Right atrium auricular region (tissue), 2 donors: ENCODE measurements at regions not wholly inside any gene's neighbourhood (a gene's known extent, or its start where the extent isn't known, plus 50 kb on each side); places are given as distances from the start of the nearest gene placed in this dataset.

Experiments
- DNase-seq: peaks from one replicate; pipeline ENCODE4 v3.0.0-alpha.2; 2019; ENCODE audit warnings: low spot score
- H3K27ac ChIP-seq, 2 donors: fragments of 200-600 bp; sonication (generic); 1 replicate in 1 of 2; 2 replicates in 1 of 2; pipeline ENCODE4 v1.5.1; 2016 to 2019
- H3K27me3 ChIP-seq, 2 donors: fragments of 200-600 bp; sonication (generic); one replicate each; pipeline versions ENCODE4 v1.5.1 to v1.6.0; 2017 to 2019
- H3K36me3 ChIP-seq: fragments of 200-600 bp; sonication (generic); one replicate; pipeline ENCODE4 v1.5.1; 2016
- H3K4me1 ChIP-seq, 2 donors: fragments of 200-600 bp; sonication (generic); one replicate each; pipeline versions ENCODE4 v1.5.1 to v1.6.0; 2017 to 2019
- H3K4me3 ChIP-seq, 2 donors: fragments of 200-600 bp; sonication (generic); 1 replicate in 1 of 2; 2 replicates in 1 of 2; pipeline ENCODE4 v1.5.1; 2017 to 2019; ENCODE audit warnings: mild to moderate bottlenecking in 1 of 2, moderate library complexity in 1 of 2
- H3K9me3 ChIP-seq, 2 donors: fragments of 200-600 bp; sonication (generic); one replicate each; pipeline ENCODE4 v1.5.1; 2019
- TF ChIP-seq, protein P1 (sequence below), 2 donors: fragments of 200-600 bp; sonication (generic); IDR thresholded peaks; one replicate each; pipeline ENCODE4 v1.5.1; 2019; ENCODE audit warnings: antibody characterized with exemption in 2 of 2

GRCh38 chr17:73955616-73956015 is 247.9 kb upstream of the RPL38 start:
- Histone ChIP-seq H3K4me3 (no peak overlapping the region), H3K27ac (no peak overlapping the region), H3K4me1 (peaks cover 0 to 15% of the 10 kb centered on the region in 2 donors), H3K9me3 (no peaks in the 10 kb centered on the region), H3K36me3 (no peaks in the 10 kb centered on the region), H3K27me3 (peaks cover 7 to 11% of the 10 kb centered on the region in 2 donors)
- TF ChIP-seq, protein P1, sequence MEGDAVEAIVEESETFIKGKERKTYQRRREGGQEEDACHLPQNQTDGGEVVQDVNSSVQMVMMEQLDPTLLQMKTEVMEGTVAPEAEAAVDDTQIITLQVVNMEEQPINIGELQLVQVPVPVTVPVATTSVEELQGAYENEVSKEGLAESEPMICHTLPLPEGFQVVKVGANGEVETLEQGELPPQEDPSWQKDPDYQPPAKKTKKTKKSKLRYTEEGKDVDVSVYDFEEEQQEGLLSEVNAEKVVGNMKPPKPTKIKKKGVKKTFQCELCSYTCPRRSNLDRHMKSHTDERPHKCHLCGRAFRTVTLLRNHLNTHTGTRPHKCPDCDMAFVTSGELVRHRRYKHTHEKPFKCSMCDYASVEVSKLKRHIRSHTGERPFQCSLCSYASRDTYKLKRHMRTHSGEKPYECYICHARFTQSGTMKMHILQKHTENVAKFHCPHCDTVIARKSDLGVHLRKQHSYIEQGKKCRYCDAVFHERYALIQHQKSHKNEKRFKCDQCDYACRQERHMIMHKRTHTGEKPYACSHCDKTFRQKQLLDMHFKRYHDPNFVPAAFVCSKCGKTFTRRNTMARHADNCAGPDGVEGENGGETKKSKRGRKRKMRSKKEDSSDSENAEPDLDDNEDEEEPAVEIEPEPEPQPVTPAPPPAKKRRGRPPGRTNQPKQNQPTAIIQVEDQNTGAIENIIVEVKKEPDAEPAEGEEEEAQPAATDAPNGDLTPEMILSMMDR (IDR thresholded peaks at IDR 0.05), result no peak
- DNase-seq, result no peak

DNA sequence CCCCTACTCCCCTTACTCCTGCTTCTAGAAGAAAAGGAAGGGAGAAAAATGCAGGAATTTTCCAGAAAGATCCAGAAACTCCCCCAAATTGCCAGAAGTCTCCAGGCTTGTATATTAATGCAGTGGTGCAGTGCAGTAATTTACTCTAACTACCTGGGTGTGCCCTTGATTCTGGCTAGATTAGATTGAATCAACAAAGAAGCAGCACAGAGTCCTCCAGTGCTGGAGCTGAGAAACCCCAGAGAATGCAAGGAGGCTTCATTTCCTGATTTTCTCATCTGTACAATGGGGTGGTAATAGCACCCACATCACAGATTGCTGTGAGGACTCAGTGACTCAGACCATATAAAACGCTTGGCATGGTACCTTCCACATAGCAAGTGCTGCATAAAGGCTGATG is 247.3 kb upstream of the RPL38 start:
- no peaks in the 10 kb centered on the region for H3K9me3 ChIP-seq
- no peak overlapping the region for H3K27ac ChIP-seq
- DNase-seq, result no peak
- H3K4me1 ChIP-seq, result peaks cover 0 to 15% of the 10 kb centered on the region in 2 donors
- no peaks in the 10 kb centered on the region for H3K36me3 ChIP-seq
- no peak overlapping the region for H3K4me3 ChIP-seq
- TF ChIP-seq, protein P1 (IDR thresholded peaks at IDR 0.05), result no peak
- H3K27me3 ChIP-seq, result peaks cover 7 to 11% of the 10 kb centered on the region in 2 donors

- peaks cover 7 to 11% of the 10 kb centered on the region in 2 donors for H3K27me3 ChIP-seq
- H3K27ac ChIP-seq, result no peak overlapping the region
- no peaks in the 10 kb centered on the region for H3K9me3 ChIP-seq
- DNase-seq, result no peak
- H3K36me3 ChIP-seq, result no peaks in the 10 kb centered on the region
- H3K4me3 ChIP-seq, result no peak overlapping the region
- peaks cover 0 to 14% of the 10 kb centered on the region in 2 donors for H3K4me1 ChIP-seq
- TF ChIP-seq, protein P1 (IDR thresholded peaks at IDR 0.05), result peak in 1 of 2 donors; percentile 52
Measured at GRCh38 chr17:73956595-73957465, 246.6 kb upstream of the RPL38 start.

- Histone ChIP-seq H3K4me1 (peaks cover 0 to 7% of the 10 kb centered on the region in 2 donors), H3K4me3 (no peak overlapping the region), H3K27ac (no peak overlapping the region), H3K27me3 (peaks cover 1 to 4% of the 10 kb centered on the region in 2 donors), H3K36me3 (no peaks in the 10 kb centered on the region), H3K9me3 (no peaks in the 10 kb centered on the region)
- DNase-seq, result no peak
- TF ChIP-seq, protein P1 (IDR thresholded peaks at IDR 0.05), result no peak
Measured at GRCh38 chr17:73957564-73957963, 245.9 kb upstream of the RPL38 start.

DNA sequence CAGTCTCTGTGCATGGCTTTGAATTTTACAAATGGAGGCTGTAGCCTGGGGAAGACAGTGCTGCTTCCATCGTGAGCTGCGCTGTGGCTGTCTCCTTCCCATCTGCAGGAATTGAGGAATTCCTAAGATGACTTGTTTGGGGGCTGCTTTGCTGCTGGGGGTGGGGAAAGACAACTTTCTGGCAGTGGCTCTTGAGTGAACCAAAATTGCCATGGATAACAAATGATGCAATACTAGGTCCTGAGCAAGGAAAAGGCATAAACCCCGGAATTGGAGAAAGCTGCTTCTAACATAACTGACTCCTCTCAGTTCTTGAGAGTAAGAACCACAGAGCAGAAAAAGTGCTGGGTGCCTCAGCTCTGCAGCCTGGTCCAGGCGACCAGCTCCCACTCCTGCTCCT is 245.0 kb upstream of the RPL38 start:
- TF ChIP-seq, protein P1 (IDR thresholded peaks at IDR 0.05), result no peak

More for the DNA sequence above, 245.0 kb upstream of the RPL38 start:
- H3K4me3 ChIP-seq, result no peak overlapping the region
- no peaks in the 10 kb centered on the region for H3K9me3 ChIP-seq
- H3K4me1 ChIP-seq, result no peaks in the 10 kb centered on the region
- no peak overlapping the region for H3K27ac ChIP-seq
- H3K36me3 ChIP-seq, result no peaks in the 10 kb centered on the region
- no peaks in the 10 kb centered on the region for H3K27me3 ChIP-seq
- DNase-seq, result no peak
